ENCODE measurements at regions not wholly inside any gene's neighbourhood (a gene's known extent, or its start where the extent isn't known, plus 50 kb on each side); places are given as distances from the start of the nearest gene placed in this dataset.

GRCh38 chr16:5188318-5188988 lies 90.9 kb upstream of the EEF2KMT start:
- Histone ChIP-seq H3K4me2 (ENCODE audit: insufficient read depth, low read length) (no peak overlapping the region), H3K9ac (replicated peaks; ENCODE audit: extremely low read depth, insufficient read depth, low read length) (no peak overlapping the region), H3K4me1 (ENCODE audit: control insufficient read depth, extremely low read depth, insufficient read depth, low read length) (no peaks in the 10 kb centered on the region), H3K4me3 (replicated peaks in 1 of 3; ENCODE audit: insufficient read depth in 1 of 3, low read depth in 1 of 3, low read length in 3 of 3) (no peak overlapping the region), H2AFZ (ENCODE audit: low read depth, low read length) (no peak overlapping the region), H3K79me2 (ENCODE audit: control insufficient read depth, insufficient read depth, low read length) (no peaks in the 10 kb centered on the region), H3K9me1 (replicated peaks; ENCODE audit: control insufficient read depth, extremely low read depth, insufficient read depth, low read length) (no peaks in the 10 kb centered on the region), H3K27me3 (ENCODE audit: control insufficient read depth in 2 of 2, insufficient read depth in 2 of 2, low read length in 2 of 2) (no peaks in the 10 kb centered on the region), H3K27ac (ENCODE audit: insufficient read depth, low read depth, low read length) (no peak overlapping the region), H4K20me1 (replicated peaks; ENCODE audit: control insufficient read depth, extremely low read depth, insufficient read depth, low read length) (no peaks in the 10 kb centered on the region), H3K9me3 (replicated peaks; ENCODE audit: control insufficient read depth, insufficient read depth, low read length) (no peaks in the 10 kb centered on the region), H3K36me3 (ENCODE audit: control insufficient read depth in 2 of 2, extremely low read depth in 1 of 2, insufficient read depth in 2 of 2, low read length in 2 of 2) (no peaks in the 10 kb centered on the region)
- CTCF ChIA-PET, result no interaction called here
- DNase-seq (ENCODE audit: low read depth, low spot score), result no peak
- intact Hi-C loops (cut with micrococcal nuclease) (no loop called here), dilution Hi-C loops (cut with MboI; ENCODE audit: extremely low pct_ligation_motif_present, low sequenced_read_pairs) (no loop called here)
- BruUV-seq (replicated peaks), result no TSS peak
- no peak for TF ChIP-seq GATA2 (IDR thresholded peaks at IDR 0.05; ENCODE audit: insufficient read depth, insufficient read length, low read depth, low read length)
- no peak for TF ChIP-seq CTCF (IDR thresholded peaks at IDR 0.05; ENCODE audit: extremely low read depth in 1 of 2, insufficient read depth in 1 of 2, low read depth in 1 of 2, low read length in 2 of 2)
- POLR2A ChIA-PET, result no interaction called here
- no peak for FAIRE-seq

- Histone ChIP-seq H3K79me2 (ENCODE audit: control insufficient read depth, insufficient read depth, low read length) (no peaks in the 10 kb centered on the region), H3K9me3 (replicated peaks; ENCODE audit: control insufficient read depth, insufficient read depth, low read length) (no peaks in the 10 kb centered on the region), H3K4me3 (replicated peaks in 1 of 3; ENCODE audit: insufficient read depth in 1 of 3, low read depth in 1 of 3, low read length in 3 of 3) (no peak overlapping the region), H3K9me1 (replicated peaks; ENCODE audit: control insufficient read depth, extremely low read depth, insufficient read depth, low read length) (no peaks in the 10 kb centered on the region), H3K4me1 (ENCODE audit: control insufficient read depth, extremely low read depth, insufficient read depth, low read length) (no peaks in the 10 kb centered on the region), H3K9ac (replicated peaks; ENCODE audit: extremely low read depth, insufficient read depth, low read length) (no peak overlapping the region), H4K20me1 (replicated peaks; ENCODE audit: control insufficient read depth, extremely low read depth, insufficient read depth, low read length) (no peaks in the 10 kb centered on the region), H3K27ac (ENCODE audit: insufficient read depth, low read depth, low read length) (no peak overlapping the region), H3K27me3 (ENCODE audit: control insufficient read depth in 2 of 2, insufficient read depth in 2 of 2, low read length in 2 of 2) (no peaks in the 10 kb centered on the region), H3K4me2 (ENCODE audit: insufficient read depth, low read length) (no peak overlapping the region), H2AFZ (ENCODE audit: low read depth, low read length) (no peak overlapping the region), H3K36me3 (ENCODE audit: control insufficient read depth in 2 of 2, extremely low read depth in 1 of 2, insufficient read depth in 2 of 2, low read length in 2 of 2) (no peaks in the 10 kb centered on the region)
- intact Hi-C loops (cut with micrococcal nuclease) (no loop called here), dilution Hi-C loops (cut with MboI; ENCODE audit: extremely low pct_ligation_motif_present, low sequenced_read_pairs) (no loop called here)
- DNase-seq (ENCODE audit: low read depth, low spot score) (no peak), FAIRE-seq (no peak)
- BruUV-seq (replicated peaks), result no TSS peak
- TF ChIP-seq MYC (IDR thresholded peaks at IDR 0.05; ENCODE audit: low read depth, low read length) (no peak), GATA2 (IDR thresholded peaks at IDR 0.05; ENCODE audit: insufficient read depth, insufficient read length, low read depth, low read length) (no peak), POLR2A (IDR thresholded peaks at IDR 0.05; ENCODE audit: low read depth, low read length) (no peak), EZH2 (IDR thresholded peaks at IDR 0.05; ENCODE audit: borderline replicate concordance, low read depth, low read length, severe bottlenecking) (no peak), FOS (IDR thresholded peaks at IDR 0.05; ENCODE audit: borderline replicate concordance, insufficient read depth, low read length) (no peak), JUN (IDR thresholded peaks at IDR 0.05; ENCODE audit: borderline replicate concordance, insufficient read depth, insufficient read length, low read depth) (no peak), POLR2AphosphoS5 (IDR thresholded peaks at IDR 0.05; ENCODE audit: insufficient read depth, low read depth, low read length) (no peak), CTCF (IDR thresholded peaks at IDR 0.05; ENCODE audit: extremely low read depth in 1 of 2, insufficient read depth in 1 of 2, low read depth in 1 of 2, low read length in 2 of 2) (no peak), MAX (IDR thresholded peaks at IDR 0.05; ENCODE audit: insufficient read depth, insufficient read length) (no peak)
- ChIA-PET CTCF (no interaction called here), POLR2A (no interaction called here)
Observed at GRCh38 chr16:5187402-5187952, 89.9 kb upstream of the EEF2KMT start.
